GM13976 (cell line): ENCODE measurements at regions not wholly inside any gene's neighbourhood (a gene's known extent, or its start where the extent isn't known, plus 50 kb on each side); places are given as distances from the start of the nearest gene placed in this dataset.

Source experiments
- DNase-seq: peaks from one replicate; pipeline ENCODE4 v3.0.0; 2012; ENCODE audit warnings: low spot score
- in situ Hi-C: fragments of 300-500 bp; cut with MboI; formaldehyde crosslinking; loops from one replicate; pipeline ENCODE4 v1.12.0; 2022; ENCODE audit warnings: low sequenced_read_pairs, mixed read lengths, inconsistent platforms; ENCODE audit not compliant: unreplicated experiment
- TF ChIP-seq, protein P1 (sequence below): IDR thresholded peaks from 2 replicates; pipeline ENCODE4 v1.5.1; 2012; ENCODE audit warnings: borderline replicate concordance, mild to moderate bottlenecking; ENCODE audit not compliant: insufficient read depth; ENCODE audit errors: extremely low read depth, missing control alignments, control extremely low read depth

GRCh38 chr10:113431398-113432160, 121.3 kb upstream of the HABP2 start:
- in situ Hi-C loops: no loop called here
- TF ChIP-seq, protein P1, sequence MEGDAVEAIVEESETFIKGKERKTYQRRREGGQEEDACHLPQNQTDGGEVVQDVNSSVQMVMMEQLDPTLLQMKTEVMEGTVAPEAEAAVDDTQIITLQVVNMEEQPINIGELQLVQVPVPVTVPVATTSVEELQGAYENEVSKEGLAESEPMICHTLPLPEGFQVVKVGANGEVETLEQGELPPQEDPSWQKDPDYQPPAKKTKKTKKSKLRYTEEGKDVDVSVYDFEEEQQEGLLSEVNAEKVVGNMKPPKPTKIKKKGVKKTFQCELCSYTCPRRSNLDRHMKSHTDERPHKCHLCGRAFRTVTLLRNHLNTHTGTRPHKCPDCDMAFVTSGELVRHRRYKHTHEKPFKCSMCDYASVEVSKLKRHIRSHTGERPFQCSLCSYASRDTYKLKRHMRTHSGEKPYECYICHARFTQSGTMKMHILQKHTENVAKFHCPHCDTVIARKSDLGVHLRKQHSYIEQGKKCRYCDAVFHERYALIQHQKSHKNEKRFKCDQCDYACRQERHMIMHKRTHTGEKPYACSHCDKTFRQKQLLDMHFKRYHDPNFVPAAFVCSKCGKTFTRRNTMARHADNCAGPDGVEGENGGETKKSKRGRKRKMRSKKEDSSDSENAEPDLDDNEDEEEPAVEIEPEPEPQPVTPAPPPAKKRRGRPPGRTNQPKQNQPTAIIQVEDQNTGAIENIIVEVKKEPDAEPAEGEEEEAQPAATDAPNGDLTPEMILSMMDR: no peak
- DNase-seq: no peak

DNA sequence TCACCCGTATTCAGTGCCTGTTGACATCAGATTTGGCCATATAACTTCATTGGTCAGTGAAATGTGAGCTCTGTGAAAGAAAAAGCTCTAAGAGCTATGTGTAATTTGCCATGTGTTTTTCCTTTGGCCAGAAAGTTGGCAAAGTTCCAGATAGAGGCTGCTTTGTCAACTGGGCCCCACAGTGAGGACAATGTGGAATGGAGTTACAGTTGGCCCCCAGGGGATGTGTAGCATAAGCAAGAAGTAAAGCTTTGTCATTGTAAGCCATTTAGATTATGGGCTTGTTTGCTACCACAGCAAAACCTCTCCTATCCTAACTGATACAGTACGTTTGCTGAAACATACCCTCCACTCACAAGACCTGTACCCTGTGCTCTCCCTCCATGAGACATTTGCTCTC, 119.1 kb upstream of the HABP2 start:
- TF ChIP-seq, protein P1: no peak
- in situ Hi-C loops: no loop called here
- DNase-seq: no peak

GRCh38 chr10:113434315-113434714, 118.5 kb upstream of the HABP2 start:
- in situ Hi-C loops: no loop called here
- TF ChIP-seq, protein P1: no peak
- no peak for DNase-seq

- in situ Hi-C loops: no loop called here
- no peak for DNase-seq
- TF ChIP-seq, protein P1: no peak
Observed at GRCh38 chr10:113434950-113435349, 117.9 kb upstream of the HABP2 start.

DNA sequence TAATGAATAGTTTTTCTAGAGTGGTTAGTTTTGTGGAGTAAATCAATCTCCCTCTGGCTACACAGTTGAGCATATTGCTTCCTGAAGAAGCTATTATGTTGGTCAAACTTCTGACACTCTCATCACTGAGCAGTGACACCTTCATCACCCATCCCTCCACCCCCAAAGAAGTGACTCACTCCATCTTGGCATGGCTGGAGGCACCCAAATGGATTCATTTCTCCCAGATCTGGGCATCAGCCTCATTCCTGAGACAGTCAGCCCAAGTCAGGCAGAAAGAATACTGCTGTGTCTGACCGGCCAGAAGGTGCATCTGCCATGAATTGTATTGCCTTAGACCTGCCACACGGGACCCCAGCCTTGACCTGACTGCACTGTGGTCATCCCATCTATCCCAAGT, 117.0 kb upstream of the HABP2 start:
- DNase-seq: no peak
- TF ChIP-seq, protein P1: no peak
- in situ Hi-C loops: no loop called here

GRCh38 chr10:113436851-113437250, 116.0 kb upstream of the HABP2 start:
- in situ Hi-C loops: no loop called here
- no peak for DNase-seq
- TF ChIP-seq, protein P1: no peak
